B cell (primary cell): ENCODE measurements at regions not wholly inside any gene's neighbourhood (a gene's known extent, or its start where the extent isn't known, plus 50 kb on each side); places are given as distances from the start of the nearest gene placed in this dataset.

Source experiments
- ATAC-seq: fragments of 200-7000 bp; cut with Tn5 transposase; one replicate; pipeline ENCODE4 v1.10.0; 2021; ENCODE audit warnings: low read depth, mild to moderate bottlenecking, moderate number of reproducible peaks, moderate library complexity
- CTCF ChIA-PET: fragments of 350-600 bp; sonication (Branson Sonifier 250); formaldehyde crosslinking; loops from one replicate; lab custom pipeline; 2021; ENCODE audit warnings: antibody characterized with exemption, inconsistent platforms; lab: Charles Lee
- POLR2A ChIA-PET: fragments of 350-600 bp; sonication (Branson Sonifier 250); formaldehyde crosslinking; loops from one replicate; lab custom pipeline; 2021; ENCODE audit warnings: antibody characterized with exemption; lab: Charles Lee
- DNase-seq: peaks from one replicate; pipeline ENCODE4 v3.0.0; 2013
- H2AFZ ChIP-seq: 2 replicates; pipeline ENCODE4 v1.6.1; 2012; ENCODE audit warnings: mild to moderate bottlenecking, low read depth, low read length; ENCODE audit not compliant: insufficient read depth, poor library complexity, severe bottlenecking
- H3K27ac ChIP-seq, 2 donors: 1 replicate in 1 of 2; 2 replicates in 1 of 2; pipeline ENCODE4 v1.5.1; 2012 to 2013; ENCODE audit warnings: low read length in 2 of 2, mild to moderate bottlenecking in 2 of 2, moderate library complexity in 1 of 2
- H3K27me3 ChIP-seq, 4 experiments: fragments of 200-600 bp in 1 of 4; sonication (generic) in 1 of 4; replicated peaks in 1 of 4; 1 replicate in 2 of 4; 2 replicates in 2 of 4; pipeline versions ENCODE4 v1.6.1 to v1.7.0; 2013 to 2016; ENCODE audit warnings: low read length in 3 of 4, mild to moderate bottlenecking in 2 of 4, mixed read lengths in 1 of 4, moderate library complexity in 1 of 4; ENCODE audit not compliant: insufficient read depth in 4 of 4, control insufficient read depth in 3 of 4; ENCODE audit errors: control extremely low read depth in 1 of 4
- H3K36me3 ChIP-seq, 2 experiments: replicated peaks in 1 of 2; 1 replicate in 1 of 2; 2 replicates in 1 of 2; pipeline versions ENCODE4 v1.6.1 to v1.7.1; 2013; ENCODE audit warnings: low read length in 1 of 2; ENCODE audit not compliant: insufficient read depth in 2 of 2, control insufficient read depth in 1 of 2; ENCODE audit errors: control extremely low read depth in 1 of 2, extremely low read depth in 1 of 2
- H3K4me1 ChIP-seq, 2 donors: fragments of 200-600 bp in 1 of 2; sonication (generic) in 1 of 2; 1 replicate in 1 of 2; 2 replicates in 1 of 2; pipeline versions ENCODE4 v1.5.1 to v1.6.1; 2013 to 2017; ENCODE audit warnings: low read length in 2 of 2; ENCODE audit not compliant: control insufficient read depth in 2 of 2, insufficient read depth in 2 of 2
- H3K4me2 ChIP-seq: replicated peaks from 2 replicates; pipeline ENCODE3; 2012; ENCODE audit warnings: mild to moderate bottlenecking, low read depth, low read length; ENCODE audit not compliant: poor library complexity, severe bottlenecking
- H3K4me3 ChIP-seq, 5 experiments: fragments of 200-600 bp in 1 of 5; sonication (generic) in 1 of 5; 1 replicate in 3 of 5; 2 replicates in 2 of 5; pipeline versions ENCODE4 v1.5.1 to v1.7.0; 2011 to 2016; ENCODE audit warnings: low read length in 4 of 5, mild to moderate bottlenecking in 4 of 5, low read depth in 2 of 5, control low read depth in 1 of 5, moderate library complexity in 1 of 5; ENCODE audit not compliant: insufficient read depth in 1 of 5; ENCODE audit errors: control extremely low read depth in 1 of 5, extremely low read depth in 1 of 5
- H3K79me2 ChIP-seq: fragments of 200-600 bp; sonication (generic); one replicate; pipeline ENCODE4 v1.6.0; 2016; ENCODE audit warnings: low read length; ENCODE audit not compliant: control insufficient read depth, insufficient read depth
- H3K9ac ChIP-seq: fragments of 200-600 bp; sonication (generic); 2 replicates; pipeline ENCODE4 v1.6.1; 2017; ENCODE audit warnings: mild to moderate bottlenecking, low read length, moderate library complexity
- H3K9me3 ChIP-seq, 3 donors: one replicate each; pipeline versions ENCODE4 v1.6.1 to v1.7.1; 2013; ENCODE audit warnings: low read length in 2 of 3; ENCODE audit not compliant: control insufficient read depth in 2 of 3, insufficient read depth in 1 of 3; ENCODE audit errors: control extremely low read depth in 1 of 3
- H4K20me1 ChIP-seq: 2 replicates; pipeline ENCODE4 v1.6.0; 2012; ENCODE audit warnings: mild to moderate bottlenecking, low read length; ENCODE audit not compliant: insufficient read depth, control insufficient read depth, poor library complexity, severe bottlenecking
- H3K27ac Mint-ChIP-seq: one replicate; pipeline ENCODE4 v1.8.0; 2021; ENCODE audit warnings: mixed read lengths
- H3K27me3 Mint-ChIP-seq: one replicate; pipeline ENCODE4 v1.8.0; 2021; ENCODE audit warnings: mixed read lengths
- H3K4me1 Mint-ChIP-seq: one replicate; pipeline ENCODE4 v1.8.0; 2021; ENCODE audit warnings: mixed read lengths
- H3K4me3 Mint-ChIP-seq: one replicate; pipeline ENCODE4 v1.8.0; 2021; ENCODE audit warnings: mixed read lengths
- H3K9me3 Mint-ChIP-seq: one replicate; pipeline ENCODE4 v1.8.0; 2022; ENCODE audit warnings: mixed read lengths; ENCODE audit not compliant: insufficient read depth
- CTCF ChIP-seq: fragments of 200-600 bp; IDR thresholded peaks from one replicate; pipeline ENCODE4 v1.8.0; 2022; ENCODE audit warnings: antibody characterized with exemption, mild to moderate bottlenecking
- EZH2 ChIP-seq: IDR thresholded peaks from 2 replicates; pipeline ENCODE4 v1.6.1; 2012; ENCODE audit warnings: borderline replicate concordance, low read depth, mild to moderate bottlenecking, moderate library complexity, low read length; ENCODE audit not compliant: insufficient read depth, poor library complexity, severe bottlenecking
- WGBS: methylation state at CpG from one replicate; pipeline ENCODE4 v1.1.5; 2013; ENCODE audit warnings: missing lambda C conversion rate; ENCODE audit not compliant: insufficient coverage; 5-methylcytosine and 5-hydroxymethylcytosine counted together
- intact Hi-C: fragments of 100-400 bp; cut with micrococcal nuclease; formaldehyde crosslinking; loops from one replicate; pipeline ENCODE4 v1.10.0; 2022

DNA sequence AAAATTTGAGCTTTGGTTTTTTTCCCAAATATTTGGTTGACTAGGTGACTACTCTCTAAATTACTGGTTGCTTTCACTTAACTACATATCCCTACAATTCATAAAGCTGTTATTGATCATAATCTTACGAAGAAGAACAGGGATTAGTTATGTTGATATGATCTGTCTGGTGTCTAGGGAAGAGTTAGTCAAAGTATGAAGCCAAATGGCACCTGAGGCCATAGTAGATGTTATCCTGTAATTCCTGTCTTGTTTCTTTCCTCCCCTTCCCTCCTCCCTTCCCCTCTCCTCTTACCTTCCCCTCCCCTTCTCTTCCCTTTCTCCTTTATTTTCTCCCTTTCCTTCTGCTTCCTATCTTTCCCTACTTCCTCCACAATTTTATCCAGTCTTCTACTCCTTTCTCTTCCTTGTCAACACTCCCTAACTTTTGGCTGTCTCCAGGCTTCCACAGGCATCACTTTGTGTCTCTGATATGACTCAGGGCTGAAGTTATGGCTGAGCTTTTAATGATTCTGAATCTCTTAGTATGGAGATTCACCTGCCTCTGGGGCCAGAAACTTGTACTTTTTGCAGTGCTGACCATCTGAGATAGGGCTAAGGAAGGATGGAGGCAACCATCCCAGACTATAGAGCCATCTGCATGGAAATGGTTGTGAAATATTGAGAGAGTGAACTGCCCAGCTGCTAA, 149.9 kb upstream of the TCF4 start:
- Mint-ChIP-seq H3K9me3 (no peaks in the 10 kb centered on the region), H3K4me3 (no peak overlapping the region), H3K4me1 (no peaks in the 10 kb centered on the region), H3K27me3 (no peaks in the 10 kb centered on the region), H3K27ac (no peak overlapping the region)
- intact Hi-C loops = no loop called here
- DNase-seq (no peak), ATAC-seq (no peak)
- Histone ChIP-seq H3K79me2 (no peaks in the 10 kb centered on the region), H2AFZ (no peak overlapping the region), H4K20me1 (no peaks in the 10 kb centered on the region), H3K4me2 (no peak overlapping the region), H3K27me3 (no peaks in the 10 kb centered on the region), H3K27ac (no peak overlapping the region), H3K4me1 (no peaks in the 10 kb centered on the region), H3K9ac (no peak overlapping the region), H3K36me3 (no peaks in the 10 kb centered on the region), H3K9me3 (no peaks in the 10 kb centered on the region), H3K4me3 (no peak overlapping the region)
- no CpG with 5 or more reads among the region's 1 CpG for WGBS
- ChIA-PET CTCF (interaction anchor here (0.7 kb wide), 1 partner anchor 563 kb away, joined by 3 read pairs; no protein-coding TSS in a partner anchor), POLR2A (no interaction called here)
- TF ChIP-seq EZH2 (no peak), CTCF (no peak)

GRCh38 chr18:55737266-55737665, 149.3 kb upstream of the TCF4 start:
- 100% methylated on average over 2 of the region's 4 CpGs for WGBS
- no peaks in the 10 kb centered on the region for H3K9me3 ChIP-seq
- H3K27me3 Mint-ChIP-seq = no peaks in the 10 kb centered on the region
- CTCF ChIA-PET = interaction anchor here (1.2 kb wide), 1 partner anchor 316 kb away, joined by 3 read pairs; no protein-coding TSS in a partner anchor
- no peak overlapping the region for H3K9ac ChIP-seq
- no peaks in the 10 kb centered on the region for H3K4me1 Mint-ChIP-seq
- no peak overlapping the region for H3K27ac ChIP-seq
- H3K4me2 ChIP-seq = no peak overlapping the region
- DNase-seq (no peak), ATAC-seq (no peak)
- H3K36me3 ChIP-seq = no peaks in the 10 kb centered on the region
- no peak overlapping the region for H3K27ac Mint-ChIP-seq
- no peak overlapping the region for H2AFZ ChIP-seq
- no peaks in the 10 kb centered on the region for H4K20me1 ChIP-seq
- no peaks in the 10 kb centered on the region for H3K9me3 Mint-ChIP-seq
- H3K4me1 ChIP-seq = no peaks in the 10 kb centered on the region
- TF ChIP-seq CTCF (no peak), EZH2 (no peak)
- intact Hi-C loops = no loop called here
- POLR2A ChIA-PET = no interaction called here
- no peaks in the 10 kb centered on the region for H3K79me2 ChIP-seq
- H3K27me3 ChIP-seq = no peaks in the 10 kb centered on the region
- no peak overlapping the region for H3K4me3 Mint-ChIP-seq
- no peak overlapping the region for H3K4me3 ChIP-seq
